GM10266 (cell line): ENCODE measurements at regions not wholly inside any gene's neighbourhood (a gene's known extent, or its start where the extent isn't known, plus 50 kb on each side); places are given as distances from the start of the nearest gene placed in this dataset.

ENCODE experiments used
- DNase-seq: peaks from one replicate; pipeline ENCODE4 v3.0.0; 2012; ENCODE audit errors: extremely low spot score
- CTCF ChIP-seq: IDR thresholded peaks from 2 replicates; pipeline ENCODE4 v1.5.1; 2012; ENCODE audit warnings: mild to moderate bottlenecking, low read depth; ENCODE audit not compliant: control insufficient read depth, insufficient read depth; ENCODE audit errors: missing control alignments

- TF ChIP-seq CTCF, result no peak
- DNase-seq, result no peak
Measured at GRCh38 chr4:130699004-130699403, 1603.1 kb downstream of the C4orf33 start.

GRCh38 chr4:130703211-130703935, 1607.4 kb downstream of the C4orf33 start:
- no peak for DNase-seq
- no peak for TF ChIP-seq CTCF

GRCh38 chr4:130705023-130705422, 1609.1 kb downstream of the C4orf33 start:
- TF ChIP-seq CTCF, result no peak
- no peak for DNase-seq

GRCh38 chr4:130712038-130712437, 1616.1 kb downstream of the C4orf33 start:
- no peak for TF ChIP-seq CTCF
- no peak for DNase-seq

- TF ChIP-seq CTCF, result no peak
Measured at GRCh38 chr4:130714006-130714405, 1618.1 kb downstream of the C4orf33 start.

GRCh38 chr4:130722361-130722760, 1626.4 kb downstream of the C4orf33 start:
- no peak for TF ChIP-seq CTCF
- no peak for DNase-seq

More at GRCh38 chr4:130714006-130714405, 1618.1 kb downstream of the C4orf33 start:
- DNase-seq, result no peak

GRCh38 chr4:130736436-130737185, 1640.7 kb downstream of the C4orf33 start:
- no peak for TF ChIP-seq CTCF

More at GRCh38 chr4:130736436-130737185, 1640.7 kb downstream of the C4orf33 start:
- DNase-seq, result no peak
